Neural cell (in vitro differentiated cells): ENCODE measurements at regions not wholly inside any gene's neighbourhood (a gene's known extent, or its start where the extent isn't known, plus 50 kb on each side); places are given as distances from the start of the nearest gene placed in this dataset.
"Not testable (repeated sequence)": the region's sequence is repeated elsewhere in the genome, so short reads cannot be mapped to it uniquely, and the experiment has no call there.

Experiments
- EZH2 ChIP-seq: fragments of 200-600, 300-800 bp; shearing (Covaris generic), sonication (generic); IDR thresholded peaks from 2 replicates; pipeline ENCODE4 v1.6.1; 2014; ENCODE audit warnings: antibody characterized with exemption, low read length, borderline replicate concordance, mild to moderate bottlenecking; ENCODE audit not compliant: insufficient read depth, poor library complexity, severe bottlenecking
- POLR2AphosphoS5 ChIP-seq: IDR thresholded peaks from 2 replicates; pipeline ENCODE4 v1.6.1; 2012
- REST ChIP-seq: IDR thresholded peaks from 2 replicates; pipeline ENCODE4 v1.6.1; 2012; ENCODE audit warnings: borderline replicate concordance
- TF ChIP-seq, protein P1 (sequence below): fragments of 450-650 bp; IDR thresholded peaks from 2 replicates; pipeline ENCODE4 v1.5.1; 2014; ENCODE audit warnings: antibody characterized with exemption, mild to moderate bottlenecking, moderate library complexity; ENCODE audit not compliant: poor library complexity, severe bottlenecking

GRCh38 chr3:195642311-195642710, 58.6 kb upstream of the APOD start:
- TF ChIP-seq, protein P1, sequence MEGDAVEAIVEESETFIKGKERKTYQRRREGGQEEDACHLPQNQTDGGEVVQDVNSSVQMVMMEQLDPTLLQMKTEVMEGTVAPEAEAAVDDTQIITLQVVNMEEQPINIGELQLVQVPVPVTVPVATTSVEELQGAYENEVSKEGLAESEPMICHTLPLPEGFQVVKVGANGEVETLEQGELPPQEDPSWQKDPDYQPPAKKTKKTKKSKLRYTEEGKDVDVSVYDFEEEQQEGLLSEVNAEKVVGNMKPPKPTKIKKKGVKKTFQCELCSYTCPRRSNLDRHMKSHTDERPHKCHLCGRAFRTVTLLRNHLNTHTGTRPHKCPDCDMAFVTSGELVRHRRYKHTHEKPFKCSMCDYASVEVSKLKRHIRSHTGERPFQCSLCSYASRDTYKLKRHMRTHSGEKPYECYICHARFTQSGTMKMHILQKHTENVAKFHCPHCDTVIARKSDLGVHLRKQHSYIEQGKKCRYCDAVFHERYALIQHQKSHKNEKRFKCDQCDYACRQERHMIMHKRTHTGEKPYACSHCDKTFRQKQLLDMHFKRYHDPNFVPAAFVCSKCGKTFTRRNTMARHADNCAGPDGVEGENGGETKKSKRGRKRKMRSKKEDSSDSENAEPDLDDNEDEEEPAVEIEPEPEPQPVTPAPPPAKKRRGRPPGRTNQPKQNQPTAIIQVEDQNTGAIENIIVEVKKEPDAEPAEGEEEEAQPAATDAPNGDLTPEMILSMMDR: not testable (repeated sequence)
- not testable (repeated sequence) for TF ChIP-seq POLR2AphosphoS5, EZH2, REST
